Neural crest cell (in vitro differentiated cells): ENCODE measurements at regions not wholly inside any gene's neighbourhood (a gene's known extent, or its start where the extent isn't known, plus 50 kb on each side); places are given as distances from the start of the nearest gene placed in this dataset.

Source experiments
- DNase-seq: peaks from one replicate; pipeline ENCODE4 v3.0.0; 2021; ENCODE audit warnings: low read depth, mixed read lengths, low spot score
- H3K27ac Mint-ChIP-seq: one replicate; pipeline ENCODE4 v1.8.0; 2021; ENCODE audit warnings: mild to moderate bottlenecking, mixed read lengths; ENCODE audit not compliant: unreplicated experiment
- H3K27me3 Mint-ChIP-seq: 2 replicates; pipeline ENCODE4 v1.8.0; 2021; ENCODE audit warnings: low read depth, mild to moderate bottlenecking, mixed read lengths
- H3K36me3 Mint-ChIP-seq: 2 replicates; pipeline ENCODE4 v1.8.0; 2021; ENCODE audit warnings: low read depth, mild to moderate bottlenecking, mixed read lengths
- H3K4me1 Mint-ChIP-seq: 2 replicates; pipeline ENCODE4 v1.8.0; 2021; ENCODE audit warnings: mixed read lengths
- H3K4me3 Mint-ChIP-seq: one replicate; pipeline ENCODE4 v1.8.0; 2021; ENCODE audit warnings: mild to moderate bottlenecking, mixed read lengths
- H3K9me3 Mint-ChIP-seq: 2 replicates; pipeline ENCODE4 v1.8.0; 2021; ENCODE audit warnings: mixed read lengths
- TF ChIP-seq, protein P1 (sequence below): fragments of 200-600 bp; sonication (generic); conservative IDR thresholded peaks from 2 replicates; pipeline ENCODE4 v1.5.0; 2021; ENCODE audit warnings: antibody characterized with exemption, mild to moderate bottlenecking

DNA sequence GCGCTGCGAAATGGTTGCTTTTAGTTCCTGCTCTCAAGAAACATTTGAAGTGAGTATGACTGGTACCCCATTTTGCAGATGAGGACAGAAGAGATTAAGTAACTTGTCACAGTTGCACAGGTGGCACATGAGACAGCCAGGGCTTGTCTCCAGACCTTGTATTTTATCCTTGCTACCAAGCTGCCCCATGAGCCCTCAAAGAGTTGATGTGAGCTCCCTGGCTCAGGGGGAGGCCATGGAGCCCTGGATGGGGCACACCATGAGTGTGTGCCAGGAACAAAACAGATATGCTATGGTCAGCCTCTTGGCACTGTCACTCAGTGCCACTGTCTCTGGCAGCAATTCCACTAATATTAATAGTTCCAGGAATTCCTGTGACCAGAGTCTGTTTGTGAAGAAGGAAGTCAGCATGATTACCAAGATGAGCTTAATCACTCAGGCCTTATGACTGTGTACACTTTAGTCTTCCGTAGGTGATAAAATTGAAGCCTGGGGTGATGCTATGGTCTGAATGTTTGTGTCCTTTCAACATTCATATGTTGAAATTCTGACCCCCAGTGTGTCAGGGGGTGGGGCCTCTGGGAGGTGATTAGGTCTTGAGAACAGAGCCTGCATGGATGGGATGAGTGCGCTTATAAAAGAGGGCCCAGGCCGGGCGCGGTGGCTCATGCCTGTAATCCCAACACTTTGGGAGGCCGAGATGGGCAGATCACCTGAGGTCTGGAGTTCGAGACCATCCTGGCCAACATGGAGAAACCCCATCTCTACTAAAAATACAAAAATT is 806.8 kb downstream of the AACS start:
- H3K36me3 Mint-ChIP-seq = no peaks in the 10 kb centered on the region
- no peak overlapping the region for H3K27ac Mint-ChIP-seq
- TF ChIP-seq, protein P1, sequence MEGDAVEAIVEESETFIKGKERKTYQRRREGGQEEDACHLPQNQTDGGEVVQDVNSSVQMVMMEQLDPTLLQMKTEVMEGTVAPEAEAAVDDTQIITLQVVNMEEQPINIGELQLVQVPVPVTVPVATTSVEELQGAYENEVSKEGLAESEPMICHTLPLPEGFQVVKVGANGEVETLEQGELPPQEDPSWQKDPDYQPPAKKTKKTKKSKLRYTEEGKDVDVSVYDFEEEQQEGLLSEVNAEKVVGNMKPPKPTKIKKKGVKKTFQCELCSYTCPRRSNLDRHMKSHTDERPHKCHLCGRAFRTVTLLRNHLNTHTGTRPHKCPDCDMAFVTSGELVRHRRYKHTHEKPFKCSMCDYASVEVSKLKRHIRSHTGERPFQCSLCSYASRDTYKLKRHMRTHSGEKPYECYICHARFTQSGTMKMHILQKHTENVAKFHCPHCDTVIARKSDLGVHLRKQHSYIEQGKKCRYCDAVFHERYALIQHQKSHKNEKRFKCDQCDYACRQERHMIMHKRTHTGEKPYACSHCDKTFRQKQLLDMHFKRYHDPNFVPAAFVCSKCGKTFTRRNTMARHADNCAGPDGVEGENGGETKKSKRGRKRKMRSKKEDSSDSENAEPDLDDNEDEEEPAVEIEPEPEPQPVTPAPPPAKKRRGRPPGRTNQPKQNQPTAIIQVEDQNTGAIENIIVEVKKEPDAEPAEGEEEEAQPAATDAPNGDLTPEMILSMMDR = no peak
- H3K27me3 Mint-ChIP-seq = no peaks in the 10 kb centered on the region
- no peaks in the 10 kb centered on the region for H3K4me1 Mint-ChIP-seq
- no peak for DNase-seq
- no peaks in the 10 kb centered on the region for H3K9me3 Mint-ChIP-seq
- no peak overlapping the region for H3K4me3 Mint-ChIP-seq

GRCh38 chr12:125873016-125873415 is 807.8 kb downstream of the AACS start:
- Mint-ChIP-seq H3K27me3 (no peaks in the 10 kb centered on the region), H3K9me3 (no peaks in the 10 kb centered on the region), H3K4me1 (no peaks in the 10 kb centered on the region), H3K27ac (no peak overlapping the region), H3K4me3 (no peak overlapping the region), H3K36me3 (no peaks in the 10 kb centered on the region)
- DNase-seq = no peak
- TF ChIP-seq, protein P1 = no peak

GRCh38 chr12:125878483-125878882 is 813.2 kb downstream of the AACS start:
- Mint-ChIP-seq H3K27ac (no peak overlapping the region), H3K27me3 (peaks cover 8% of the 10 kb centered on the region), H3K9me3 (no peaks in the 10 kb centered on the region), H3K36me3 (no peaks in the 10 kb centered on the region), H3K4me3 (no peak overlapping the region), H3K4me1 (peaks cover 8% of the 10 kb centered on the region)
- DNase-seq = no peak
- TF ChIP-seq, protein P1 = no peak

DNA sequence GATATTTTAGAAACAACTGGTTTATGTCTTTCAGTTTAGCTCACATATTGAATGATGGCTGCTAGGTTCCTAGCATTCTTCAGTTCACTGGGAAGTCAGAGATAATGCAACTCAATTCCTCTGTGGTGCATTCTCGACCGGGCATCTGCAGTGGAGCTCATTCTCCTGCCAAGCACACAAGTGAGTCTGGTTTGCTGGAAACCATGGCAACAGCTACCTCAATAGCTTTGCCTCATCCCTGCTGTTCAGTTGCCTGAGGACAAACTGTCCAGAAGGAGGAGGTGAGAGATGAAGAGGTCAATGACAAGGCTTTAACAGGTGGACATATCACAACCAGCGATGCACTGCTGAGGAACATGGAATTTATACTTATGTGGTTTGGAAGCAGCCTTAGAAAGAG is 816.9 kb downstream of the AACS start:
- Mint-ChIP-seq H3K9me3 (peaks cover 8% of the 10 kb centered on the region), H3K4me3 (no peak overlapping the region), H3K27me3 (peaks cover 8% of the 10 kb centered on the region), H3K27ac (no peak overlapping the region), H3K36me3 (no peaks in the 10 kb centered on the region), H3K4me1 (peaks cover 8% of the 10 kb centered on the region)
- DNase-seq = no peak
- TF ChIP-seq, protein P1 = no peak

GRCh38 chr12:125888921-125889320 is 823.7 kb downstream of the AACS start:
- H3K27ac Mint-ChIP-seq = no peak overlapping the region
- peaks cover 9% of the 10 kb centered on the region for H3K9me3 Mint-ChIP-seq
- TF ChIP-seq, protein P1 = no peak
- DNase-seq = no peak
- no peaks in the 10 kb centered on the region for H3K36me3 Mint-ChIP-seq
- H3K4me1 Mint-ChIP-seq = peaks cover 5% of the 10 kb centered on the region
- no peaks in the 10 kb centered on the region for H3K27me3 Mint-ChIP-seq
- no peak overlapping the region for H3K4me3 Mint-ChIP-seq
